ENCODE measurements at regions not wholly inside any gene's neighbourhood (a gene's known extent, or its start where the extent isn't known, plus 50 kb on each side); places are given as distances from the start of the nearest gene placed in this dataset.

GRCh38 chr16:13552062-13552959 is 367.6 kb upstream of the ERCC4 start:
- no peak for TF ChIP-seq CTCF (IDR thresholded peaks at IDR 0.05)
- Histone ChIP-seq H3K4me3 (no peak overlapping the region), H3K27ac (no peak overlapping the region), H3K4me1 (no peaks in the 10 kb centered on the region), H3K9me3 (no peaks in the 10 kb centered on the region), H3K36me3 (no peaks in the 10 kb centered on the region), H3K27me3 (no peaks in the 10 kb centered on the region)
- DNase-seq, result no peak
- ATAC-seq, result no peak
- intact Hi-C loops (cut with DNase I), result no loop called here

- Histone ChIP-seq H3K27ac (no peak overlapping the region), H3K9me3 (no peaks in the 10 kb centered on the region), H3K4me3 (no peak overlapping the region), H3K36me3 (no peaks in the 10 kb centered on the region), H3K27me3 (no peaks in the 10 kb centered on the region), H3K4me1 (no peaks in the 10 kb centered on the region)
- no peak for ATAC-seq
- intact Hi-C loops (cut with DNase I), result no loop called here
- no peak for DNase-seq
- no peak for TF ChIP-seq CTCF (IDR thresholded peaks at IDR 0.05)
Measured at GRCh38 chr16:13552960-13553257, 367.0 kb upstream of the ERCC4 start.

- intact Hi-C loops (cut with DNase I), result no loop called here
Measured at GRCh38 chr16:13553453-13553985, 366.4 kb upstream of the ERCC4 start.

GRCh38 chr16:13554005-13554404 is 365.9 kb upstream of the ERCC4 start:
- no peak for DNase-seq
- no peak for TF ChIP-seq CTCF (IDR thresholded peaks at IDR 0.05)
- Histone ChIP-seq H3K36me3 (no peaks in the 10 kb centered on the region), H3K27me3 (no peaks in the 10 kb centered on the region), H3K27ac (no peak overlapping the region), H3K9me3 (no peaks in the 10 kb centered on the region), H3K4me3 (no peak overlapping the region), H3K4me1 (no peaks in the 10 kb centered on the region)
- no peak for ATAC-seq
- intact Hi-C loops (cut with DNase I), result no loop called here

More at GRCh38 chr16:13553453-13553985, 366.4 kb upstream of the ERCC4 start:
- Histone ChIP-seq H3K27me3 (no peaks in the 10 kb centered on the region), H3K9me3 (no peaks in the 10 kb centered on the region), H3K36me3 (no peaks in the 10 kb centered on the region), H3K4me1 (no peaks in the 10 kb centered on the region), H3K4me3 (no peak overlapping the region), H3K27ac (no peak overlapping the region)
- TF ChIP-seq CTCF (IDR thresholded peaks at IDR 0.05), result no peak
- no peak for DNase-seq
- ATAC-seq, result no peak

- no peaks in the 10 kb centered on the region for H3K9me3 ChIP-seq
- intact Hi-C loops (cut with DNase I), result no loop called here
- TF ChIP-seq CTCF (IDR thresholded peaks at IDR 0.05), result no peak
- H3K27ac ChIP-seq, result no peak overlapping the region
- ATAC-seq (no peak), DNase-seq (no peak)
- no peaks in the 10 kb centered on the region for H3K36me3 ChIP-seq
- H3K27me3 ChIP-seq, result no peaks in the 10 kb centered on the region
- no peaks in the 10 kb centered on the region for H3K4me1 ChIP-seq
- no peak overlapping the region for H3K4me3 ChIP-seq
Measured at GRCh38 chr16:13554643-13555042, 365.3 kb upstream of the ERCC4 start.

Measured in upper lobe of right lung (tissue), 1 donor.